NOMO-1 treated with dmso at 0.1 percent for 144 hours (cell line): ENCODE measurements at regions not wholly inside any gene's neighbourhood (a gene's known extent, or its start where the extent isn't known, plus 50 kb on each side); places are given as distances from the start of the nearest gene placed in this dataset.

Experiments
- DNase-seq: peaks from one replicate; lab custom pipeline; 2025; ENCODE audit not compliant: unreplicated experiment; lab: John Stamatoyannopoulos, UW

DNA sequence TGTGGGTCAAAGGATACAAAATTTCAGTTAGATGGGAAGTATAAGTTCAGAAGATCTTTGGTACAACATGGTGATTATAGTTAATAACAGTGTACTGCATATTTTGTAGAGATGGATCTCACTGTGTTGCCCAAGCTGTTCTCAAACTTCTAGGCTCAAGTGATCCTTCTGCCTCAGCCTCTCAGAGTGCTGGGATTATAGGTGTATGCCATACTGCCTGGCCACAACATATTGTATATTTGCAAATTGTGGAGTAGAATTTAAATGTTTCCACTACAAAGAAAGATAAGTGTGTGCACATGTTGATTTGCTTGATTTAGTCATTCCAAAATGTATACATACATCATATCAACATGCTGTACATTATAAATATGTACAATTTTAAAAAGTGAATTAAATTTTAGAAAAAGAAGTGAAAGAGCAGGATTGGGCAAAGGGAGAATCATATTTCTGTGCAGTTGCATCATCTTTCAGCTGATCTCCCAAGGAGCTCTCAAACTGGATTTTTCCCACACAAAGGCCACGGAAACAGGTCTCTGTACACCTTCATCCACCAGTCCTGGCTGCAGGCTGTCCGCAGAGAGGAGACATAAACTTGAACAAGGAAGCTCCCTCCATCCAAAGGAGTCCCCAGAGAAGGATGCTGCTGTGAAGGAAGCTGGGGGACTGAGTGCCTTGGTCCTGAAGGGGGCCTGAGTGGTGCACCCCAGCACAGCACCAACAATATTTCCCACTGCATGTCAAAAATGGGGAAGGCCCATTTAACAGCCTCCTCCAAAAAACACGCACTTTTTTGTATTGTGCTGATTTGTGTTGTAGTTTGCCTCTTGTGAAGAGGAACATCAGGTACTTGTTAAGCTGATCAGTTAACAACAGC lies 217.1 kb upstream of the GHITM start:
- no peak for DNase-seq

GRCh38 chr10:83925133-83925532 lies 214.2 kb upstream of the GHITM start:
- no peak for DNase-seq

DNA sequence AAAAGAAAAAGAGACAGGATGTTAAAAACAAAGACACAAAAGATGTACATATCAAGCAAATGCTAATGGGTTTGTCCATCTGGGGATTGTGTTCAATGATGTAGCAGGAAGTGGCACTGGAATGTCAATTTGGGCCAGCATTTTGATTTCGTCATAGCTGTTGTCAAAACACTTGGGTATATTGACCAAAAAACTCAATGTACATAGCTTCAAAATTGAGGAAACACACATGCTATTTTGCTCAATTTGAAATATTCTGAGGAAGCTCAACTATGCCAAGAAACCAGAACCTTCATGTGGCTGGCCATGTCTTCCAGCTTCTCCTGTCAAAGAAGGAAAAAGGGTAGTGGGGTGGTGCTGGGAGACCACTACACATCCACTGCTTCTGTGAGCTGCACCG lies 212.7 kb upstream of the GHITM start:
- no peak for DNase-seq

- DNase-seq: no peak
Observed at GRCh38 chr10:83927166-83927565, 212.1 kb upstream of the GHITM start.

DNA sequence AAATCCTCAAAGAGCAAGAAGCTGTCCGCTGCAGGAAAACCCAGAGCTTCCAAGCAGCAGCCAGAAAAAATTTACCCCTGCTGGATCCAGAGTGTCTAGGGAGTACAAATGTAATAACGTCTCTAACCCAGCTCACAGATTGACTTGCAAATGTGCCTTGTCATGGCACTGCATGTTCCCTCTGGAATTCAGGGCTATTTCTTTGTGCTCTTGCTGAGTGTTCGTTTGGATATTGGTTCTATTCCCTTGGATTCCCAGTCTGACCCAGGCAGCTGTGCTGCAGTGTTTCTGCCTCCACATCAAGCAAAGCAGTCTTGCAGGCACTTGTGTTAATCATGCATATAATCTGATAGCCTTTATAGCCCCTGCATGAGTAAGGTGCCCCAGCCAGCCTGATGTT lies 209.9 kb upstream of the GHITM start:
- no peak for DNase-seq

DNA sequence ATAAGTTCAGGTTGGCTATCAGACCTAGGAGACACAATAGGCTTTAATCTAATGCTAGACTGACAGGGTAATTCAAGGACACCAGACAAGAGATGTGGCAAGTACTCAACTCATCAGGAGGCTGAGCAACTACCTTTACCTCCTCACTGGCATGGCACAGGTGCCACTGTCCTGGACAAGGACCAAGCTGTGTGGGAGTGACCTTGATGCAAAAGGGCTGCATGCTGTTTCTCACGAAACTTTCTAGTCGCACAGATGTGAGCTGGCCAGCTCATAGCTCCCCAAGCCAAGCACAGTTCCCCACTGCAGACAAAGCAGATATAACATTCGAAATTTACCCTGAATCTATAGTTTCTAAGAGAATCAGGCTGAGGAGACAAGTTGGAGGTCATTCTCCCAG lies 207.6 kb upstream of the GHITM start:
- no peak for DNase-seq

DNA sequence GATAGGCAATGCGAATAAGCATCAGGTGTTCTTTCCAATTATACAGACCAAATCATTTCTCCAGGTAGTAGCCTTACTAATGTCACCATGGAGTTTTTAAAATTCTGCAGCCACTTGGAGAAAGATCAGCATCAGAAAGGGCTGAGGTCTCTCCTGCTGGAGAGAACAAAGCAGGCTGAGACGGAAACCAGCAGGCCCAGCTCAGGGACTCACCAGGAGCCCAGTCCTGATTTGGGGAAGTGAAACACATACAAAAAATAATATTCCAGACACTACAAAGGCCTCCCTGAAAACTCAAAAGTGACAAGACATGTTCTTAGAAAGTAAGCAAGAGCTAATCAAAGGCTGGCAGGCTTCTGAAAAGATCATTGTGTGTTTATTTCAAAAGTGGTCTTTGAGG lies 207.1 kb upstream of the GHITM start:
- peak; percentile 1 for DNase-seq

DNA sequence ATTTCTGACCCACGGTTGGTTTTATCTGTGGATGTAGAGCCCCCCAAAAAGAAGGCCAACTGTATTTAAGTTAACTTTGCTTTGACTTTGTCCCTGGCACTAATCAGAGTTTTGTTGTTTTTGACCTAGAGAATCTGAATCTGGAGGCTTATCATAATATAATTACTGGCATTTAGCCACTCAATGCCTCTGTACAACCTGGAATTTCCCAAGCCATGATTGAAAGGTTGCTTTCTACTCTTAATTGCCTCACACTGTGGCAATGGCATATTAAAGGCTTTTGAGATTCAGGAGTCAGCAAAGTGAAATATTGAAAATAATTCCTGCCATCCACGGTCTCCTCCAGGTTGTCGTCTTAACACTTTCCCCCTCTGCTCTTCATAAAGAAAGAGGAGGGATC lies 205.2 kb upstream of the GHITM start:
- DNase-seq: no peak

DNA sequence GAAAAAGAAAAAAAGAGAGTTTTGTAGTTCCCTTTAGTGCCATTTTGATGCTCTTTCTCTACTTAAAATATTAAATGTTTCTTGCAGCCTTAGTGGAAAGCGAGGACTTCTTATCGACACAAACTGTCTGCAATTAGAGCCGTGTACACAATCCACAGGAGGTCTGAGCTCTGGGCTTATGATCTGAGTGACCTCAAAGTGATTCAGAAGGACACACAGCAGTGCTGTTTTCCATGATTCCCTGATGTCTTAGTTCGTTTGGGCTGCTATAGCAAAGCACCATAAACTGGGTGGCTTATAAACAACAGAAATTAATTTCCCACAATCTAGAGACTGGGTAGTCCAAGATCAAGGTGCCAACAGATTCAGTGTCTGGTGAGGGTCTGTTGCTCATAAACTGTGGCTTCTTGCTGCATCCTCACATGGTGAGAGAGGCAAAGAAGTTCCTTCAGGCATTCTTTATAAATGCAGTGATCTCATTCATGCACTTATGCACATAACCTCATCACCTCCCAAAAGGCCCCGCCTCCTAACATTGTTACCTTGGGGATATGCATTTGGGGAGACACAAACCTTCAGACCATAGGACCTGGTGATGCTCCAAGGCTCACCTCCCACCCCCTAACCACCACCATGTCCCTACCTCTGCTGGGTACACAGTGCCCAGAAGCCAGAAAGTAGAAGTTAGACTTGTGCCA lies 204.5 kb upstream of the GHITM start:
- DNase-seq: no peak

DNA sequence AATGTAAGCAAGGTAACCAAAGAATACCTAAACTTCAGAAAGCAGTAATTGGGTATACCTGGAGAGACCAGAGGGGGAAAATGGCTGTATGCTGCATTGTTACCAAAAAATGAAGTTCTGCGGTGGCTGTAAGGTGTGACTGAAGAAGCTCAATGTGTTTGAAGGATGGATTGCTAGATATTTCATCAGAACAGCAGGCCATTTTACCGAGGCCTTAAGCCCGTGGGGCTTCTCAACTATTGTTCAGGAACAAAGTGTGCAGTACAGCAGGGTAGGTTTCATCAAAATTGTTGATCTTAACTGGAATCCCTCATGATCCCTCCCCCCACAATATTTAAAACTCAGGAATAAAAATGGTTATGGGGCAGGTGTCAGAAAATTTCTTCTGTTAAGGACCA lies 204.0 kb upstream of the GHITM start:
- DNase-seq: no peak

- DNase-seq: no peak
Observed at GRCh38 chr10:83935911-83936310, 203.4 kb upstream of the GHITM start.

- no peak for DNase-seq
Observed at GRCh38 chr10:83937161-83937560, 202.1 kb upstream of the GHITM start.

GRCh38 chr10:83937826-83938225 lies 201.5 kb upstream of the GHITM start:
- DNase-seq: no peak

DNA sequence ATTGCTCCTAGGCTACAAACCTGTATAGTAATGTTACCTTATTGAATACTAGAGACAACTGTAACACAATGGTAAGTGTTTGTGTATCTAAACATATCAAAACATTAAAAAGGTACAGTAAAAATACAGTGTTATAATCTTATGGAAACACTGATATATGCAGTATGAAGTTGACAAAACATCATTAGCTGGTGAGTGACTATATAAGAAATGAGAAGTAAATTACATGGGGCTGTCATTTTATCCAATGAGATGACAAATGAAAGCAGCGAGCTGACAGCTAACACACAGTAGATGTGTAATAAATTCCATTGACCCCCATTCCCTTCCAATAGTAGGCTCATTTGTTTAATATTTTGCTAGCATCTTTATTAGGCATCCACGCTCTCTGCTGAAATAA lies 198.1 kb upstream of the GHITM start:
- DNase-seq: no peak

- DNase-seq: no peak
Observed at GRCh38 chr10:83942410-83942809, 196.9 kb upstream of the GHITM start.

GRCh38 chr10:83943049-83943448 lies 196.3 kb upstream of the GHITM start:
- no peak for DNase-seq

GRCh38 chr10:83943920-83944319 lies 195.4 kb upstream of the GHITM start:
- no peak for DNase-seq

DNA sequence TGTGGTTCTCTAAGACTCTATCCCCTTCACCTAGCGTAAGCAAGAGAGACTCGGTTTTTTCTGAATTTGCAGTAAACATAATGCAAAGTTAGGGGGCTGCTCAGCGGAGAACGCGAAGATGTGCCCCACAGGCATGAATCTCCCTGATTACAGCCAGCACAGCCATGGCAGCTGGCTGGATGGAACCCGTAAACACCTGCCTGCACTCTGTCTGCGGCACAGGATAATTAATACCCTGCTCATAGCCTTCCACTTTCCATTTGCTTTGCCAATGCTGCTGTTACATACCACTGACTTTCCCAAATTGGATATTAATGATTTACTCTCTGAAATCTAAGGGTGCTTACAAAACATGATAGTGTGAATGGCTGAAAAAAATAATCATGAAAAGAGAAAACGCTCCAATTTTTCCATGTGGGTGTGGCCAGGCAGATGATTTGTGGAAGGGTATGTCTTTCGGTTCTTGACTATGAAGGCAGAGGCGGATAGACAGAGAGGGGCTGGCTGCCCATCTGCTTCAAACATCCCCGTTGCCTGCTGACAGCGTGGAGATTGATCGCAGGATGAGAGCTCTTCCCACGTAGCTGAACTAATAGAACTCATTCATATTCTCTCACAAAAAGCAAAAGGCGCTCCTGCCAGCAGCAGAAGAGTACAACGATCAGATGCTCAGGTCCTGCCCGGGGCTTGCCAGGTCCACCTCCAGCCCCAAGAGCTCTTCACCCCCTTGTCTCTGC lies 193.2 kb upstream of the GHITM start:
- DNase-seq: no peak

DNA sequence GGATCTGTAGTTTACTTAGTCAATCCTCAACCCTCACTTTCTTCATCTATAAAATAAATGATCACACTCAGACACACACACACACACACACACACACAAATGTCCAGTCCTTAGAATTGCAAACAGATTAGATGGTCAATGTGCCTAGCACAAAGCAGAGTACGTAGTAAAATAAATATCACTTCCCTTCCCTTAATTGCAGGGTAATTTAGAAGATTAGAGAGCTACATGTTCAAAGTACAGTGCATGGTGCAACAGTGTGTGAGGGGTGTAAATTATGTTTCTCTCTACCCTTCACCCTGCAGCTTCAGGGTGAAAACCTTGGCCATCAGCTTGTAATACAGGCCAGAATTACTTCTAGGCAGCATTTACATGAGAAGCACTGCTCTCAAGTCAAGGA lies 187.0 kb upstream of the GHITM start:
- peak; percentile 71 for DNase-seq

DNA sequence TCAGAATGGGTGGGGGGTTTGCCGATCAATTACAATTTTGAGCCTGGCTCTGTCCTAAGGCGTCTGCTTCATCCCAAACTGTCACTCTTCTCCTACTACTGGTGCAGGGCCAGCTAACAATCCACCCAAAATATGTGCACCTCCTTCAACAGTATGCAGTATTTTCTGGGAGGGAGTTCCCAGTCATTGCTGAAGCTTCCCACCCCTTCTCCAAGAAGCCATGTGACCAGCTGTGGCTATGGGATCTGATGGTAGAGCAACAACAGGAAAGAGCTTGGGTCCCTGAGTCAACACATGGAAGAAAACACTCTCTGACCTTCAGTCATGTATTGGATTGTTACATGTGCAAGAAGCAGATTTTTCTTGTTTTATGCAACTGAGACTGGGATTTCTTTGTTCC lies 185.7 kb upstream of the GHITM start:
- DNase-seq: no peak

DNA sequence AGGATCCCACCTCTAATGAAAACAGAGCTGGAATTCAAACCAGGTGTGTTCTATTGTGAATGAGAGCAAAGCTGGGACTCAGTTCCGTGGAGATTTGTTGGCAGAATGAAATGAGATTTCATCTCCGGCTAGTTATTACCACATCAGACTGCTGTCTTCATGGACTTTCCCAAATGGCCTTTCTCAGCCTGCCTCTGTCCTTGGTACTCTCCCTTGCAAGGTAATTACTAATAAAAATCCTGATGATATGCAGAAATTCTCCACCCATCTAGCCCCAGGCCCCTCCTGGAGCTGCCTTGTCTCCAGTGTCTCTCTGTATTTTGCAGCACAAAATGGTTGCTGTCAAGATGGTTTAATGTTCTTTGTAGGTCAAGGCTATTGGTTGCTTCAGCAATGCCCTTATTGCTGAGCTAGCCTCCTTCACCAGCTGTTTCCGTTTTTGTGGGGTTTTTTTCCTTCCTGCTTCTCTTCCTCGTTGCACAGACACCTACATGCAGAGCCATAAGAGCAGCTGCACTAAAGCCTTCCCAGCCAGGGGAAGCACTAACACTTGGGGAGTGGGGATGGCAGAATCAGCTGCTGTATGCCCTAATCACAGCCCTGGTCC lies 185.0 kb upstream of the GHITM start:
- DNase-seq: no peak
